K562 (cell line): ENCODE measurements at regions not wholly inside any gene's neighbourhood (a gene's known extent, or its start where the extent isn't known, plus 50 kb on each side); places are given as distances from the start of the nearest gene placed in this dataset.

Experiments
- JUNB ChIP-seq: fragments of 450-650 bp; formaldehyde crosslinking; conservative IDR thresholded peaks from 2 replicates; pipeline ENCODE4 v1.4.0; 2020; ENCODE audit warnings: mild to moderate bottlenecking
- KLF6 ChIP-seq: fragments of 250-450 bp; sonication (Bioruptor Pico); IDR thresholded peaks from 2 replicates; pipeline ENCODE4 v1.4.0; 2020; ENCODE audit warnings: mild to moderate bottlenecking, moderate library complexity, borderline replicate concordance
- TAF9B ChIP-seq: fragments of 450-650 bp; IDR thresholded peaks from 2 replicates; pipeline ENCODE4 v1.6.1; 2018; ENCODE audit warnings: mild to moderate bottlenecking; ENCODE audit not compliant: partially characterized antibody
- TF ChIP-seq, protein P1 (sequence below), 3 experiments: IDR thresholded peaks in 2 of 3; conservative IDR thresholded peaks in 1 of 3; 2 replicates each; pipeline ENCODE4 v1.5.1; 2011 to 2012; ENCODE audit warnings: low read length in 3 of 3, mild to moderate bottlenecking in 3 of 3, control low read depth in 2 of 3, improper control_type of control experiment in 1 of 3, inconsistent platforms in 1 of 3, low read depth in 1 of 3, mixed read lengths in 1 of 3, moderate library complexity in 1 of 3; ENCODE audit not compliant: insufficient read depth in 2 of 3

DNA sequence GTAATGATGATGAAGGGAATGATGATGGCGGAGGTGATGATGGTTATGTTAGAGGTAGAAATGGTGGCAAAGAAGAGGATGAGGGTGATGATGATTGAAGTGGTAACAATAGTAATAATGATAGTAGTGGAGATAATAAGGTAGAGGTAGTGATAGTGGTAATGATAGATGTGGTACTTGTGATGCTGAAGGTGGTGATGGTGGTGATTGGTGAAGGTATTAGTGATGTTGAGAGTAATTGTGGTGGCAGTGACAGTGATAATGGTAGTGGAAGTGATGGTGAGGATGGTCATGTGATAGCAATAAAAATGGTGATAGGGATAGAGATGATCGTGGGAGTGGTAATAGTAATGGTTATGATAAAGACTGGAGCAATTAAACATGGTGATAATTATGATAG is 108.8 kb downstream of the EFNB1 start:
- no peak for TF ChIP-seq TAF9B
- TF ChIP-seq, protein P1, sequence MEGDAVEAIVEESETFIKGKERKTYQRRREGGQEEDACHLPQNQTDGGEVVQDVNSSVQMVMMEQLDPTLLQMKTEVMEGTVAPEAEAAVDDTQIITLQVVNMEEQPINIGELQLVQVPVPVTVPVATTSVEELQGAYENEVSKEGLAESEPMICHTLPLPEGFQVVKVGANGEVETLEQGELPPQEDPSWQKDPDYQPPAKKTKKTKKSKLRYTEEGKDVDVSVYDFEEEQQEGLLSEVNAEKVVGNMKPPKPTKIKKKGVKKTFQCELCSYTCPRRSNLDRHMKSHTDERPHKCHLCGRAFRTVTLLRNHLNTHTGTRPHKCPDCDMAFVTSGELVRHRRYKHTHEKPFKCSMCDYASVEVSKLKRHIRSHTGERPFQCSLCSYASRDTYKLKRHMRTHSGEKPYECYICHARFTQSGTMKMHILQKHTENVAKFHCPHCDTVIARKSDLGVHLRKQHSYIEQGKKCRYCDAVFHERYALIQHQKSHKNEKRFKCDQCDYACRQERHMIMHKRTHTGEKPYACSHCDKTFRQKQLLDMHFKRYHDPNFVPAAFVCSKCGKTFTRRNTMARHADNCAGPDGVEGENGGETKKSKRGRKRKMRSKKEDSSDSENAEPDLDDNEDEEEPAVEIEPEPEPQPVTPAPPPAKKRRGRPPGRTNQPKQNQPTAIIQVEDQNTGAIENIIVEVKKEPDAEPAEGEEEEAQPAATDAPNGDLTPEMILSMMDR (IDR thresholded peaks at IDR 0.05 in 2 of 3, conservative IDR thresholded peaks at IDR 0.05 in 1 of 3; ENCODE audit: insufficient read depth in 2 of 3, low read depth in 1 of 3, low read length in 3 of 3) = no peak
- TF ChIP-seq JUNB = no peak
- TF ChIP-seq KLF6 (CRISPR knock-in tag) = no peak
